Neural progenitor cell (in vitro differentiated cells): ENCODE measurements at regions not wholly inside any gene's neighbourhood (a gene's known extent, or its start where the extent isn't known, plus 50 kb on each side); places are given as distances from the start of the nearest gene placed in this dataset.

Experiments used
- DNase-seq: peaks from one replicate; pipeline ENCODE4 v3.0.0-alpha.2; 2016; ENCODE audit warnings: low spot score
- H2AFZ ChIP-seq: fragments of 200-600 bp; sonication (generic); replicated peaks from 2 replicates; pipeline ENCODE4 v1.6.1; 2016; ENCODE audit warnings: antibody characterized with exemption
- H3F3A ChIP-seq: fragments of 200-600 bp; sonication (generic); 2 replicates; pipeline ENCODE4 v1.6.1; 2016; ENCODE audit warnings: antibody characterized with exemption, low read depth
- H3K27ac ChIP-seq: fragments of 200-600 bp; sonication (generic); 2 replicates; pipeline ENCODE4 v1.5.1; 2016; ENCODE audit warnings: mild to moderate bottlenecking
- H3K27me3 ChIP-seq: fragments of 200-600 bp; sonication (generic); 2 replicates; pipeline ENCODE4 v1.6.1; 2016; ENCODE audit warnings: mild to moderate bottlenecking, moderate library complexity
- H3K36me3 ChIP-seq: fragments of 200-600 bp; sonication (generic); 2 replicates; pipeline ENCODE4 v1.5.1; 2016
- H3K4me1 ChIP-seq: fragments of 200-600 bp; sonication (generic); 2 replicates; pipeline ENCODE4 v1.6.1; 2016; ENCODE audit warnings: mixed run types
- H3K4me2 ChIP-seq: fragments of 200-600 bp; sonication (generic); 2 replicates; pipeline ENCODE4 v1.6.1; 2016
- H3K4me3 ChIP-seq: fragments of 200-600 bp; sonication (generic); 2 replicates; pipeline ENCODE4 v1.5.1; 2016
- H3K79me2 ChIP-seq: fragments of 200-600 bp; sonication (generic); 2 replicates; pipeline ENCODE4 v1.6.1; 2016; ENCODE audit warnings: low read depth
- H3K9ac ChIP-seq: fragments of 200-600 bp; sonication (generic); 2 replicates; pipeline ENCODE4 v1.6.1; 2016
- H3K9me3 ChIP-seq: fragments of 200-600 bp; sonication (generic); 2 replicates; pipeline ENCODE4 v1.5.1; 2016; ENCODE audit warnings: low read depth
- H4K20me1 ChIP-seq: fragments of 200-600 bp; sonication (generic); 2 replicates; pipeline ENCODE4 v1.6.1; 2016; ENCODE audit warnings: low read depth
- H3K27ac Mint-ChIP-seq: 3 replicates; pipeline ENCODE4 v1.8.0; 2021; ENCODE audit warnings: mixed read lengths
- H3K27me3 Mint-ChIP-seq: 2 replicates; pipeline ENCODE4 v1.8.0; 2022; ENCODE audit warnings: low read depth, mild to moderate bottlenecking, inconsistent platforms, moderate library complexity, mixed read lengths; ENCODE audit not compliant: insufficient read depth
- H3K36me3 Mint-ChIP-seq: 3 replicates; pipeline ENCODE4 v1.8.0; 2021; ENCODE audit warnings: mixed read lengths
- H3K4me1 Mint-ChIP-seq: 3 replicates; pipeline ENCODE4 v1.8.0; 2021; ENCODE audit warnings: mixed read lengths
- H3K4me3 Mint-ChIP-seq: 3 replicates; pipeline ENCODE4 v1.8.0; 2021; ENCODE audit warnings: mild to moderate bottlenecking, moderate library complexity, mixed read lengths
- H3K9me3 Mint-ChIP-seq: 3 replicates; pipeline ENCODE4 v1.8.0; 2020; ENCODE audit warnings: mixed read lengths
- EZH2 ChIP-seq: fragments of 200-600 bp; sonication (generic); IDR thresholded peaks from 2 replicates; pipeline ENCODE4 v1.6.1; 2017; ENCODE audit warnings: antibody characterized with exemption, mild to moderate bottlenecking, moderate library complexity
- EZH2phosphoT487 ChIP-seq: fragments of 200-600 bp; sonication (generic); IDR thresholded peaks from 2 replicates; pipeline ENCODE4 v1.6.1; 2017; ENCODE audit warnings: antibody characterized with exemption
- TF ChIP-seq, protein P1 (sequence below): fragments of 200-600 bp; sonication (generic); IDR thresholded peaks from 2 replicates; pipeline ENCODE4 v1.5.1; 2017; ENCODE audit warnings: antibody characterized with exemption, mild to moderate bottlenecking

DNA sequence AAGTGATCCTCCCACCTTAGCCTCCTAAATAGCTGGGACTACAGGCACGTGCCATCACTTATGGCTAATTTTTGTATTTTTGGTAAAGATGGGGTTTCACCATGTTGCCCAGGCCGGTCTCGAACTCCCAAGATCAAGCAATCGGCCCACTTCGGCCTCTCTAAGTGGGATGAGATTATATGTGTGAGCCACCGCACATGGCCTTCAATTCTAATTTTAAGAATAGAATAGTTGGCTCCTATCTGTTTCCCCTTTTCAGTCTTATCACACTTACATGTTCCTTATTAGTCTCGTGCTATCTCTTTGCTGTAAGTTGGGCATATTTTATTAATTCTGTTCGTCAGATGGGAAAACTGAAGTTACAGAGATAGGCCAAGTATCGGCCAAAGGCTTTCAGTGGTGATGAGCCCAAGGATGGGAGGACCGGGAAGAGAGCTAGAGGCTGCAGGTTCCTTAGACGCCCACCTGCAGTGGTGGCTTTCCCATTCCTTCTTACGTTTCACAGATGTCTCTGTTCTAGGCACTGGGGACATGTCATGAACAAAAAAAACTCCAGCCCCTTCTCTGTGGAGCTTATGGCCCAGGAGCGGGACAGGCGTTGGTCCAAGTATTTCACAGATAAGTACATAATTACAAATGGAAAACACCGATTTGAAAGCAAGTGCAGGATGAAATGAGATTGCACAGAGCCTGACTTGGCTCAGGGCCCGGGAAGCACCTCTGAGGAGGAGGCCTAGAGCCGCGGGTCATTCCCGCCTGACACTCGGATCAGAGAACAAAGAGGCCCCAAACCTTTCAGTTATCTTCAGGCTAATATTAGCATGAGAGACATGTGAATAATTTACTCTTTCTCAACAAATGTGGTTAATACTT lies 91.1 kb upstream of the KLF13 start:
- Histone ChIP-seq H3K9ac (no peak overlapping the region), H2AFZ (peak overlapping the region; percentile 81), H4K20me1 (no peaks in the 10 kb centered on the region), H3K9me3 (no peaks in the 10 kb centered on the region), H3K4me2 (no peak overlapping the region), H3F3A (no peaks in the 10 kb centered on the region), H3K36me3 (no peaks in the 10 kb centered on the region), H3K4me3 (no peak overlapping the region), H3K4me1 (peaks cover 6% of the 10 kb centered on the region), H3K27ac (no peak overlapping the region), H3K27me3 (no peaks in the 10 kb centered on the region), H3K79me2 (no peaks in the 10 kb centered on the region)
- no peaks in the 10 kb centered on the region for H3K9me3 Mint-ChIP-seq
- no peaks in the 10 kb centered on the region for H3K36me3 Mint-ChIP-seq
- H3K4me3 Mint-ChIP-seq, result no peak overlapping the region
- peaks cover 11% of the 10 kb centered on the region for H3K27me3 Mint-ChIP-seq
- TF ChIP-seq EZH2 (no peak), EZH2phosphoT487 (no peak)
- TF ChIP-seq, protein P1, sequence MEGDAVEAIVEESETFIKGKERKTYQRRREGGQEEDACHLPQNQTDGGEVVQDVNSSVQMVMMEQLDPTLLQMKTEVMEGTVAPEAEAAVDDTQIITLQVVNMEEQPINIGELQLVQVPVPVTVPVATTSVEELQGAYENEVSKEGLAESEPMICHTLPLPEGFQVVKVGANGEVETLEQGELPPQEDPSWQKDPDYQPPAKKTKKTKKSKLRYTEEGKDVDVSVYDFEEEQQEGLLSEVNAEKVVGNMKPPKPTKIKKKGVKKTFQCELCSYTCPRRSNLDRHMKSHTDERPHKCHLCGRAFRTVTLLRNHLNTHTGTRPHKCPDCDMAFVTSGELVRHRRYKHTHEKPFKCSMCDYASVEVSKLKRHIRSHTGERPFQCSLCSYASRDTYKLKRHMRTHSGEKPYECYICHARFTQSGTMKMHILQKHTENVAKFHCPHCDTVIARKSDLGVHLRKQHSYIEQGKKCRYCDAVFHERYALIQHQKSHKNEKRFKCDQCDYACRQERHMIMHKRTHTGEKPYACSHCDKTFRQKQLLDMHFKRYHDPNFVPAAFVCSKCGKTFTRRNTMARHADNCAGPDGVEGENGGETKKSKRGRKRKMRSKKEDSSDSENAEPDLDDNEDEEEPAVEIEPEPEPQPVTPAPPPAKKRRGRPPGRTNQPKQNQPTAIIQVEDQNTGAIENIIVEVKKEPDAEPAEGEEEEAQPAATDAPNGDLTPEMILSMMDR, result no peak
- no peak for DNase-seq
- H3K4me1 Mint-ChIP-seq, result peaks cover 13% of the 10 kb centered on the region
- H3K27ac Mint-ChIP-seq, result no peak overlapping the region

DNA sequence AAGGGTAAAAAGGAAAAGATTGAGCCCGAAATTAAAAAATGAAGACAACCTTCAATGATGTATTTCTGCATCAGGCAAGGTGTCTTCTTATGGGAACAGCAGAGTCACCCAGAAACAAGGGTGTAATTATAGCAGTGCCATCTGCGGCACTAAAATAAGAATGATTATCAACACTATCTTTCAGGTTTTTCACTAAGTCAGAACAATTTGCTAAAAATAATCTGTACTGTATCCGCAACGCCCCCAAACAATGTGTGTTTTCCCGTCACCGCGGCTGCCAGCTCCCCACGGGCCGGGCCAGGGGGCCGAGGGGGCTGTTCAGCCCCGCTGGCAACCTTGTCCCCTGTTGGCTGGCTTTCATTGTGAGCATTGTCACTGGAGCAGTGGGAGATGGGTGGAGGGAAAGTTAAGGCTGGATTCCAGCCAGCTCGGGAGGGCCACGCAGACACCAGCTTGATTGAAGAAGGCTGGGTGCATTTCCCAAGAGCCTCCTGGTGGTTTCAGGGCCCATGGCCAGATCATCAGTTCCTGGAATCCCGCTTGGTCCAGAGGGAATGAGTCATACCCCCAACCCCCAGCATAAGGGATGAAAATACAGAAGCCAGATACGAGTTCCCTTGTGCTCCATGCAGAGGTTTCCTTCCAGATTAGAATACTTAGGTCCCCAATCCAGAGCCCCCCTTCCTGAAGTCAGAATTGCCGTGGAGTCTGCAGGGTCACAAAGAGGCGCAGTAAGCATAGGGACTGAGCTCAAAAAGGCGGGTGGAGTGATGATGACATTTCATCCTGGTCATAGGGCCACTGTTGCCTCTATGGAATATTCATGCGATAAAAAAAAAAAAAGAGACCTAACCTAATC lies 90.2 kb upstream of the KLF13 start:
- DNase-seq, result no peak
- Mint-ChIP-seq H3K4me3 (no peak overlapping the region), H3K27ac (no peak overlapping the region), H3K36me3 (no peaks in the 10 kb centered on the region), H3K4me1 (peaks cover 13% of the 10 kb centered on the region), H3K9me3 (peaks cover 2% of the 10 kb centered on the region), H3K27me3 (peaks cover 11% of the 10 kb centered on the region)
- H3K4me2 ChIP-seq, result no peak overlapping the region
- TF ChIP-seq, protein P1, result no peak
- TF ChIP-seq EZH2phosphoT487 (no peak), EZH2 (no peak)
- peaks cover 6% of the 10 kb centered on the region for H3K4me1 ChIP-seq
- no peak overlapping the region for H3K27ac ChIP-seq
- H3K9ac ChIP-seq, result no peak overlapping the region
- no peaks in the 10 kb centered on the region for H3K27me3 ChIP-seq
- no peak overlapping the region for H3K4me3 ChIP-seq
- H3F3A ChIP-seq, result no peaks in the 10 kb centered on the region
- no peaks in the 10 kb centered on the region for H3K9me3 ChIP-seq
- no peaks in the 10 kb centered on the region for H3K36me3 ChIP-seq
- H4K20me1 ChIP-seq, result no peaks in the 10 kb centered on the region
- peak overlapping the region; percentile 81 for H2AFZ ChIP-seq
- no peaks in the 10 kb centered on the region for H3K79me2 ChIP-seq

DNA sequence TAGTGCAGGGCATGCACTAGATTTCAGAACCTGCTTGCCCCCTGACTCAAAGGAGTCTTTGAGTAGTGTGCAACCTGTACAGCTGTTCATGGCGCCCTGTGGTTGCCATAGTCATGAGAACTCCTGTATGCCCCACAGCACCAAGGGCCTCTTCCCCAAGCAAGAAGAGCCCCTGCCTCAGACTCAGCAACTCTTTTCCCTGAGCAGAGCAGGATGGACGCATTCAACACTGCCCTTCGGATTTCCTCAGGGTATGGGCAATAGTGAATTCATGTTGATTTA lies 89.7 kb upstream of the KLF13 start:
- H3K27me3 ChIP-seq, result no peaks in the 10 kb centered on the region
- H3K27ac ChIP-seq, result no peak overlapping the region
- Mint-ChIP-seq H3K36me3 (no peaks in the 10 kb centered on the region), H3K4me1 (peaks cover 13% of the 10 kb centered on the region), H3K27me3 (peaks cover 11% of the 10 kb centered on the region), H3K4me3 (no peak overlapping the region), H3K27ac (no peak overlapping the region), H3K9me3 (peaks cover 2% of the 10 kb centered on the region)
- H3F3A ChIP-seq, result no peaks in the 10 kb centered on the region
- H2AFZ ChIP-seq, result no peak overlapping the region
- no peaks in the 10 kb centered on the region for H3K36me3 ChIP-seq
- no peak overlapping the region for H3K4me3 ChIP-seq
- no peak for DNase-seq
- no peaks in the 10 kb centered on the region for H3K9me3 ChIP-seq
- H3K79me2 ChIP-seq, result no peaks in the 10 kb centered on the region
- H3K9ac ChIP-seq, result no peak overlapping the region
- no peaks in the 10 kb centered on the region for H4K20me1 ChIP-seq
- H3K4me1 ChIP-seq, result peaks cover 6% of the 10 kb centered on the region
- H3K4me2 ChIP-seq, result no peak overlapping the region
- TF ChIP-seq, protein P1, result no peak
- TF ChIP-seq EZH2phosphoT487 (no peak), EZH2 (no peak)
